ENCODE measurements at regions not wholly inside any gene's neighbourhood (a gene's known extent, or its start where the extent isn't known, plus 50 kb on each side); places are given as distances from the start of the nearest gene placed in this dataset.

DNA sequence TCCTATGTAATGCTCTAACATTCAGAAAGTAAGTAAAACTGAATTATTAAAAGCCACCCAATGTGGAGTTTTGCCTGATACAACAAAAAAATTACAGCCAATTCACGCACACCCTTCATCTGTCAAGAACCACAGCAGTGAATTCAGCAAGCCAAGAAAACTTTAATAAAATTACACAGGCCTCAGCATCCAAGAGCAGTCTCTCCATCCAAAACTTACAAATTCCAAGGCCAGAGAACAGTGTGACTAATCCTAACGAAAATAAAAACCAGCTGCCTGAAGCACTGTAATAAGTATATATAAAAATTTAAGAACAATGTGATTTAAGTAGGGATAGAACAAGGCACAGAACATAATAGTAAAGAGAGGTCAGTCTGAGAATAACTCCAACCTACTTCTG lies 54.2 kb downstream of the SIX6 start:
- in situ Hi-C loops (cut with MboI; ENCODE audit: low pct_unique_long_range_greater_than_20kb, low sequenced_read_pairs), result loop anchor here (25.0 kb wide), 2 partner anchors 201 to 351 kb away; no protein-coding TSS in a partner anchor
- DNase-seq, result no peak

DNA sequence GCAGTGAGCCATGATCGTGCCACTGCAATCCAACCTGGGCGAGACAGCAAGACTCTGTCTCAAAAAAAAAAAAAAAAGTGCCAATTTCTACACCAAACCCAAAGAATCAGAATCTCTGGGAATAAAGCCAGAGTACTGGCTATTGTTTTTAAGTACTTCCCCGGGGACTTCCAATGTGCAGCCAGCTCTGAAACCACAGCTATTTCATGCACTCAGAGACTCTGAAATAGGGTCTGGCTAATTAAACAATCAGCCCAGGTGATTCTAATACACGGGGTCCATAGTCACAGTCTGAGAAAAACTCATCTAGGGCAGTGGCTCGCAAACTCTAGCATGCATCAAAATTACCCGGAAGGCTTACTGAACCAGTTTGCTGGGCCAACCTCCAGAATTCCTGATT lies 56.3 kb downstream of the SIX6 start:
- no peak for DNase-seq
- in situ Hi-C loops (cut with MboI; ENCODE audit: low pct_unique_long_range_greater_than_20kb, low sequenced_read_pairs), result loop anchor here (25.0 kb wide), 2 partner anchors 203 to 353 kb away; no protein-coding TSS in a partner anchor

DNA sequence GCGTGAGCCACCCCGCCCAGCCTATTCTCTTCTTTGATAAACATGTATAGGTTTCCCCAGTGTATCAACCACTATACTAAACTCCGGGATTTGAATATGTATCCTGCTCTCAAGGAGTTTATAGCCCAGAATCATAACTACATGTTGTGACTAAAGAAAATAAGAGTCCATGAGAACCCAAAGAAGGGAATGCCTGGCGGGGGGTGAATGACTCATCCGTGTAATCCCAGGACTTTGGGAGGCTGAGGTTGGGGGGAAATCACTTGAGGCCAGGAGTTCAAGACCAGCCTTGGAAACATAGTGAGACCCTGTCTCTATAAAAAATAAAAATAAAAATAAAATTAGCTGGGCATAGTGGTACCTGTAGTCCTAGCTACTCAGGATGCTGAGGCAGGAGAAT lies 57.2 kb downstream of the SIX6 start:
- no peak for DNase-seq
- in situ Hi-C loops (cut with MboI; ENCODE audit: low pct_unique_long_range_greater_than_20kb, low sequenced_read_pairs), result loop anchor here (25.0 kb wide), 2 partner anchors 204 to 354 kb away; no protein-coding TSS in a partner anchor

DNA sequence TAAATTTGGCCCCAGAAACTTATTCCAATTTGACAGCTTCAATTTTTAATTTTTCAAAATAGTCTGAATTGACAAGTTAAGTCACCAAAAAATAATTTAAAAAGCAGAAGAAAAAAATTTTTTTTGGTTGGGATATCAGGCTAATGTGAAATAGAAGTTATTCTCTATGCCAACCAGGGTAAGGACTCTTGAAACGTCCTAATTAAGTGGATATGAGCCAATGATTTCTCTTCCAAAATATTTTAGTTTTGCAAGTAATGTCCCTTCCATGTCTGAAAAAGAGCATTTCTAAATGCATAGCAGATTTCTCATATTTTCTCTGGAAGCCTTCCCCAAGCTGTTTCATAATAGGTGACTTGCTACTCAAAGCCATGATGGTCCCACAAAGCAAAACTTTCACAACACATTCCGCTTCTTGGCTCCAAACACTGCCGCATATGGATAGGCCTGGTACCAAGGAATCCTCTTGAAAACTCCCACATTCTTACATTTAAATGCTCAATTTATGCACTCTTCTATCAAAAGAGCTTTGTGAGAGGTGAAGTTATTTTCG lies 65.1 kb downstream of the SIX6 start:
- DNase-seq, result no peak
- in situ Hi-C loops (cut with MboI; ENCODE audit: low pct_unique_long_range_greater_than_20kb, low sequenced_read_pairs), result loop anchor here (25.0 kb wide), 2 partner anchors 212 to 362 kb away; no protein-coding TSS in a partner anchor

DNA sequence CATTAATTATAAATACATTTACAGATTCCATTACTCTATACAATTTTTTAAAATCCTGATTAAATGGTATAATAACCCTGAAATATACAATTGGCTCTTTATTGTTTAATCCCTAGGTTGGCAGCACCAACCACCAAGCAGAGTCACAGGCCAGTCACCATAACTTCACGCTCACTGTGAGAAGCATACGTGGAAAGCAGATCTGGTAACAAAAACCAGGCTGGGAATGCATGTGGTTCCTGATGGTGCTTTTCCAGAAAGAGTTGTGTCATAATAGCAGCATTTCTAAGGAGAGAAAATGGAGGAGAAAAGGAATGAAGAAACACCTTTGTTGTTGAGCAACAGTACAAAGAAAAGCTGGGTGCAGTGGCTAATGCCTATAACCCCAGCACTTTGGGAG lies 66.1 kb downstream of the SIX6 start:
- in situ Hi-C loops (cut with MboI; ENCODE audit: low pct_unique_long_range_greater_than_20kb, low sequenced_read_pairs), result no loop called here
- DNase-seq, result no peak

DNA sequence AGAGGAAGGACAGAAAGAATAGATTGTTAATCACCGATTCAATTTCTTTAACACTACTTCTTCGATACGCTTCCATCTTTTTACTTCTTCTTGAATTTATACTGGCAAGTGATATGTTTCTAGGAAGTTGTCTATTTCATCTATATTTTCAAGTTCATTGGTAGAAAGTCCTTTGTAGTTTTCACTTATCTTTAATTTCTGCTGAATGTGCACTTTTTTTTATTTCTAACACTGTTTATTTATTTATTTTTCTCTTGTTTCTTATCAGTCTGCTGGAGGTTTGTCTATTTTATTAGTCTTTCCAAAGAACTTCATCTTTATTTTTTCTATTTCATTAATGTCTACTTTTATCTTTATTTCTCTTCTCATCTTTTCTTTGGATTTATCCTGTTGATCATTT lies 63.6 kb downstream of the SIX1 start:
- DNase-seq, result no peak
- in situ Hi-C loops (cut with MboI; ENCODE audit: low pct_unique_long_range_greater_than_20kb, low sequenced_read_pairs), result no loop called here

DNA sequence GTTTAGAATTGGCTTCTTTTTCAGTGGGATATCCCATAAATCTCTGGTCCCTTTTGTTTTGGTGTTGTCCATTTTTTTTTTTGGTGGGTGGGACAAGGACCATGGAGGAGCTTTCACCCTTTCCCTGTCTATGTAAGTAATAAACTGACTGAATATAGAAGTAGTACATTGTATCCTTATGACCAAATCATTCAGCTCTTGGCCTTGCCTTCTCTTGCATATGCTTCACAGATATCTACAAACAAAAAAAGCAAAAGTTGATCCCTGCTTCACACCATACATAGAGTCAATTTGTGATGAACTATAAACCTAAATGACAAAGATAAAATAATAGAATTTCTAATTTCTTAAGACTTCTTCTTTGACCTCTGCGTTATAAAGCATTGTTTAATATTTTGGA lies 59.8 kb downstream of the SIX1 start:
- in situ Hi-C loops (cut with MboI; ENCODE audit: low pct_unique_long_range_greater_than_20kb, low sequenced_read_pairs), result no loop called here
- peak; percentile 29 for DNase-seq

DNA sequence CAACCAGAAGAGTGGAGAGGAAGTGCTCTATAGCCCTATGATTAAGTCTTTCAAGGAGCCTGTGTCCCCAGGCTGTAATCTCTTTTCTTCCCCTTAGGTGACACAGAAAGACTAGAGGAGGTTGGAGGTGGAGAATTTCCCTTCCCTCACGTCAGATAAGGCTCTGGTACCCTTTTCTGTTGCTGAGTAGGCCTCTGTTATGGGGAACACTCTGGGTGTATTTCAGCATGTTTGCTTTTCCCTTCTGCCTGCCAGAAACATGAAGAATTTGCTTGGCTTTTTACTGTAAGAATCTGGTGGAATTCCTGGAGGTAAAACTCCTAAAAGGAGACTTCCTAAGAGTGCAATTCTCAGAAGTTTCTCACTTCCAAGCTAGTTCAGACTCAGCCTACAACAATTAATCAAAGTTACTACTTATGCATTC lies 58.3 kb downstream of the SIX1 start:
- in situ Hi-C loops (cut with MboI; ENCODE audit: low pct_unique_long_range_greater_than_20kb, low sequenced_read_pairs), result no loop called here
- peak; percentile 50 for DNase-seq

All from KBM-7 (cell line).